Ovary (tissue), 7 donors: ENCODE measurements at regions not wholly inside any gene's neighbourhood (a gene's known extent, or its start where the extent isn't known, plus 50 kb on each side); places are given as distances from the start of the nearest gene placed in this dataset.

Source experiments
- DNase-seq, 5 donors: peaks; one replicate each; pipeline ENCODE4 v3.0.0-alpha.2; 2019 to 2020
- H3K27ac ChIP-seq, 2 donors: fragments of 200-600 bp; one replicate each; pipeline versions ENCODE4 v1.5.1 to v1.8.0; 2019 to 2022
- H3K27me3 ChIP-seq: fragments of 200-600 bp; one replicate; pipeline ENCODE4 v1.8.0; 2022
- H3K36me3 ChIP-seq: fragments of 200-600 bp; sonication (generic); one replicate; pipeline ENCODE4 v1.5.1; 2019
- H3K4me1 ChIP-seq: one replicate; pipeline ENCODE4 v1.8.1; 2013; ENCODE audit warnings: mild to moderate bottlenecking, moderate library complexity; ENCODE audit not compliant: insufficient read depth
- H3K4me3 ChIP-seq: fragments of 200-600 bp; sonication (generic); one replicate; pipeline ENCODE4 v1.5.1; 2017
- H3K9me3 ChIP-seq, 2 donors: fragments of 200-600 bp in 1 of 2; sonication (generic) in 1 of 2; one replicate each; pipeline versions ENCODE4 v1.5.1 to v1.8.1; 2013 to 2019; ENCODE audit warnings: mild to moderate bottlenecking in 1 of 2, moderate library complexity in 1 of 2
- CTCF ChIP-seq, 3 donors: fragments of 450-650 bp in 2 of 3; fragments of 200-600 bp in 1 of 3; IDR thresholded peaks; one replicate each; pipeline versions ENCODE4 v1.5.1 to v1.8.0; 2016 to 2022; ENCODE audit warnings: antibody characterized with exemption in 3 of 3, mild to moderate bottlenecking in 1 of 3
- EP300 ChIP-seq: sonication (generic); formaldehyde crosslinking; IDR thresholded peaks from one replicate; pipeline ENCODE4 v1.6.1; 2017; ENCODE audit warnings: antibody characterized with exemption
- POLR2A ChIP-seq: fragments of 450-650 bp; IDR thresholded peaks from one replicate; pipeline ENCODE4 v1.6.1; 2017; ENCODE audit warnings: antibody characterized with exemption, mild to moderate bottlenecking, moderate library complexity
- WGBS, 3 donors: extraction: QIAGEN DNeasy Blood & Tissue Kit in 1 of 3; methylation state at CpG; one replicate each; pipeline versions ENCODE4 v1.1.5 to v1.1.7; 2013 to 2017; 5-methylcytosine and 5-hydroxymethylcytosine counted together
- intact Hi-C, 4 donors: fragments of 100-400 bp; cut with DNase I; formaldehyde crosslinking; loops; one replicate each; pipeline versions ENCODE4 v1.11.0 to v1.15.1; 2022 to 2023
- donor health status: DM: no; HTN: no; CAD: no; lungs with moderate emphysema.
- donor health status: DM: no; HTN: no; CAD: no.
- donor health status: Bipolar disorder and iron deficiency.
- donor health status: DM: no; HTN: no; CAD: no.
- donor health status: DM: yes; HTN: yes; CAD: no.

- no peak for TF ChIP-seq POLR2A
- TF ChIP-seq CTCF (IDR thresholded peaks at IDR 0.05), result no peak
- Histone ChIP-seq H3K9me3 (no peaks in the 10 kb centered on the region), H3K4me3 (no peak overlapping the region), H3K4me1 (no peaks in the 10 kb centered on the region), H3K36me3 (no peaks in the 10 kb centered on the region), H3K27me3 (no peaks in the 10 kb centered on the region), H3K27ac (no peak overlapping the region)
- DNase-seq, result no peak
- WGBS, 3 donors, result 35 to 87% (median 58%) methylated on average over 2 of the region's 2 CpGs
- intact Hi-C loops, result no loop called here
Observed at GRCh38 chr11:23336961-23337360, 476.7 kb upstream of the CCDC179 start.

- Histone ChIP-seq H3K27ac (no peak overlapping the region), H3K4me1 (no peaks in the 10 kb centered on the region), H3K9me3 (no peaks in the 10 kb centered on the region), H3K27me3 (no peaks in the 10 kb centered on the region), H3K36me3 (no peaks in the 10 kb centered on the region), H3K4me3 (no peak overlapping the region)
- DNase-seq, result no peak
- intact Hi-C loops, result no loop called here
- no peak for TF ChIP-seq CTCF (IDR thresholded peaks at IDR 0.05)
- TF ChIP-seq POLR2A, result no peak
- no peak for TF ChIP-seq EP300
- WGBS, 3 donors, result 75 to 78% (median 76%) methylated on average over 2 of the region's 2 CpGs
Observed at GRCh38 chr11:23353611-23354010, 493.3 kb upstream of the CCDC179 start.

- Histone ChIP-seq H3K27me3 (no peaks in the 10 kb centered on the region), H3K36me3 (no peaks in the 10 kb centered on the region), H3K27ac (no peak overlapping the region), H3K4me3 (no peak overlapping the region), H3K9me3 (no peaks in the 10 kb centered on the region), H3K4me1 (no peaks in the 10 kb centered on the region)
- TF ChIP-seq CTCF (IDR thresholded peaks at IDR 0.05) (no peak), EP300 (no peak), POLR2A (no peak)
- DNase-seq, result no peak
- intact Hi-C loops, result no loop called here
Observed at GRCh38 chr11:23359297-23359696, 499.0 kb upstream of the CCDC179 start.

GRCh38 chr11:23364076-23364475 lies 503.8 kb upstream of the CCDC179 start:
- no peaks in the 10 kb centered on the region for H3K4me1 ChIP-seq
- no peaks in the 10 kb centered on the region for H3K36me3 ChIP-seq
- no peak for DNase-seq
- no peaks in the 10 kb centered on the region for H3K9me3 ChIP-seq
- no peaks in the 10 kb centered on the region for H3K27me3 ChIP-seq
- no peak for TF ChIP-seq POLR2A
- no peak for TF ChIP-seq EP300
- TF ChIP-seq CTCF (IDR thresholded peaks at IDR 0.05), result no peak
- no peak overlapping the region for H3K27ac ChIP-seq
- intact Hi-C loops, result no loop called here
- 90 to 98% (median 92%) methylated on average over 3 of the region's 3 CpGs for WGBS, 3 donors
- H3K4me3 ChIP-seq, result no peak overlapping the region
